ENCODE measurements at regions not wholly inside any gene's neighbourhood (a gene's known extent, or its start where the extent isn't known, plus 50 kb on each side); places are given as distances from the start of the nearest gene placed in this dataset.

- WGBS (ENCODE audit: insufficient coverage), result 93% methylated on average over 6 of the region's 7 CpGs
- Histone ChIP-seq H3K36me3 (ENCODE audit: control insufficient read depth in 4 of 4, insufficient read depth in 4 of 4, low read length in 3 of 4) (no peaks in the 10 kb centered on the region), H3K9me3 (ENCODE audit: control extremely low read depth in 1 of 5, control insufficient read depth in 4 of 5, insufficient read depth in 2 of 5, low read depth in 1 of 5, low read length in 4 of 5) (no peaks in the 10 kb centered on the region), H3K4me1 (ENCODE audit: control extremely low read depth in 1 of 4, control insufficient read depth in 4 of 4, insufficient read depth in 4 of 4, low read length in 3 of 4) (no peaks in the 10 kb centered on the region), H3K27ac (ENCODE audit: insufficient read depth in 1 of 2, low read depth in 1 of 2, low read length in 2 of 2, poor library complexity in 1 of 2, severe bottlenecking in 2 of 2) (no peak overlapping the region), H3K4me3 (ENCODE audit: control insufficient read depth in 1 of 7, extremely low read depth in 1 of 7, insufficient read depth in 4 of 7, low read depth in 2 of 7, low read length in 6 of 7) (no peak overlapping the region), H3K27me3 (replicated peaks in 2 of 5; ENCODE audit: control insufficient read depth in 4 of 5, insufficient read depth in 5 of 5, low read length in 4 of 5) (no peaks in the 10 kb centered on the region)
- ChIA-PET POLR2A (no interaction called here), CTCF (no interaction called here)
- DNase-seq, result no peak
Measured at GRCh38 chr13:22332416-22332815, 661.5 kb downstream of the FGF9 start.

- no peaks in the 10 kb centered on the region for H3K4me1 ChIP-seq (ENCODE audit: control extremely low read depth in 1 of 4, control insufficient read depth in 4 of 4, insufficient read depth in 4 of 4, low read length in 3 of 4)
- CTCF ChIA-PET, result no interaction called here
- DNase-seq, result no peak
- peaks cover 0 to 5% (median 0%) of the 10 kb centered on the region in 5 experiments for H3K9me3 ChIP-seq (ENCODE audit: control extremely low read depth in 1 of 5, control insufficient read depth in 4 of 5, insufficient read depth in 2 of 5, low read depth in 1 of 5, low read length in 4 of 5)
- POLR2A ChIA-PET, result no interaction called here
- H3K27ac ChIP-seq (ENCODE audit: insufficient read depth in 1 of 2, low read depth in 1 of 2, low read length in 2 of 2, poor library complexity in 1 of 2, severe bottlenecking in 2 of 2), result no peak overlapping the region
- H3K4me3 ChIP-seq (ENCODE audit: control insufficient read depth in 1 of 7, extremely low read depth in 1 of 7, insufficient read depth in 4 of 7, low read depth in 2 of 7, low read length in 6 of 7), result no peak overlapping the region
- no peaks in the 10 kb centered on the region for H3K27me3 ChIP-seq (replicated peaks in 2 of 5; ENCODE audit: control insufficient read depth in 4 of 5, insufficient read depth in 5 of 5, low read length in 4 of 5)
- no peaks in the 10 kb centered on the region for H3K36me3 ChIP-seq (ENCODE audit: control insufficient read depth in 4 of 4, insufficient read depth in 4 of 4, low read length in 3 of 4)
Measured at GRCh38 chr13:22336460-22336859, 665.6 kb downstream of the FGF9 start.

DNA sequence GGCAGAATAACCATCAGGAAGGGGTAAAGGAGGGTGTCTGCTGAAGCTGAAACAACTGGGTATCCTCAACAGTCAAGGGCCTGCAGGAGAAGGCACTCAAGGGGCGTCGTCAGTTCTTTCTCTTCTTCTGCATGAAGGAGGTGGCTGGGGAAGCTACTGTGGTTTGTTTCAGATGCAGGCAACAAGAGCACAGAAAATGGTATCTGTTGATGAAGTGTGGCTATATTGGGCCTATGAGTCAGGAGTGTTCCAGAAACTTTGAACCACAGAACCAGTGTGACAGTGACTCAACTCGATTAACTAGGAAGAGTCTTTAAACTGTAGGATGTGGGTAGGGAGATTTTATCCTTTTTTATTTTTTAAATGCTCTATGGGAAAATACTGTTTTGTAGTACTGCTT, 686.3 kb downstream of the FGF9 start:
- DNase-seq, result no peak
- WGBS (ENCODE audit: insufficient coverage), result 100% methylated on average over 2 of the region's 3 CpGs
- Histone ChIP-seq H3K36me3 (ENCODE audit: control insufficient read depth in 4 of 4, insufficient read depth in 4 of 4, low read length in 3 of 4) (no peaks in the 10 kb centered on the region), H3K27me3 (replicated peaks in 2 of 5; ENCODE audit: control insufficient read depth in 4 of 5, insufficient read depth in 5 of 5, low read length in 4 of 5) (no peaks in the 10 kb centered on the region), H3K4me1 (ENCODE audit: control extremely low read depth in 1 of 4, control insufficient read depth in 4 of 4, insufficient read depth in 4 of 4, low read length in 3 of 4) (no peaks in the 10 kb centered on the region), H3K4me3 (ENCODE audit: control insufficient read depth in 1 of 7, extremely low read depth in 1 of 7, insufficient read depth in 4 of 7, low read depth in 2 of 7, low read length in 6 of 7) (no peak overlapping the region), H3K9me3 (ENCODE audit: control extremely low read depth in 1 of 5, control insufficient read depth in 4 of 5, insufficient read depth in 2 of 5, low read depth in 1 of 5, low read length in 4 of 5) (no peaks in the 10 kb centered on the region), H3K27ac (ENCODE audit: insufficient read depth in 1 of 2, low read depth in 1 of 2, low read length in 2 of 2, poor library complexity in 1 of 2, severe bottlenecking in 2 of 2) (no peak overlapping the region)
- CTCF ChIA-PET, result no interaction called here
- POLR2A ChIA-PET, result no interaction called here

- Histone ChIP-seq H3K36me3 (ENCODE audit: control insufficient read depth in 4 of 4, insufficient read depth in 4 of 4, low read length in 3 of 4) (no peaks in the 10 kb centered on the region), H3K9me3 (ENCODE audit: control extremely low read depth in 1 of 5, control insufficient read depth in 4 of 5, insufficient read depth in 2 of 5, low read depth in 1 of 5, low read length in 4 of 5) (peaks cover 0 to 14% (median 9%) of the 10 kb centered on the region in 5 experiments), H3K27me3 (replicated peaks in 2 of 5; ENCODE audit: control insufficient read depth in 4 of 5, insufficient read depth in 5 of 5, low read length in 4 of 5) (no peaks in the 10 kb centered on the region), H3K4me1 (ENCODE audit: control extremely low read depth in 1 of 4, control insufficient read depth in 4 of 4, insufficient read depth in 4 of 4, low read length in 3 of 4) (no peaks in the 10 kb centered on the region), H3K27ac (ENCODE audit: insufficient read depth in 1 of 2, low read depth in 1 of 2, low read length in 2 of 2, poor library complexity in 1 of 2, severe bottlenecking in 2 of 2) (no peak overlapping the region), H3K4me3 (ENCODE audit: control insufficient read depth in 1 of 7, extremely low read depth in 1 of 7, insufficient read depth in 4 of 7, low read depth in 2 of 7, low read length in 6 of 7) (no peak overlapping the region)
- POLR2A ChIA-PET, result no interaction called here
- CTCF ChIA-PET, result no interaction called here
- 94% methylated on average over 2 of the region's 2 CpGs for WGBS (ENCODE audit: insufficient coverage)
- DNase-seq, result no peak
Measured at GRCh38 chr13:22369090-22369489, 698.2 kb downstream of the FGF9 start.

DNA sequence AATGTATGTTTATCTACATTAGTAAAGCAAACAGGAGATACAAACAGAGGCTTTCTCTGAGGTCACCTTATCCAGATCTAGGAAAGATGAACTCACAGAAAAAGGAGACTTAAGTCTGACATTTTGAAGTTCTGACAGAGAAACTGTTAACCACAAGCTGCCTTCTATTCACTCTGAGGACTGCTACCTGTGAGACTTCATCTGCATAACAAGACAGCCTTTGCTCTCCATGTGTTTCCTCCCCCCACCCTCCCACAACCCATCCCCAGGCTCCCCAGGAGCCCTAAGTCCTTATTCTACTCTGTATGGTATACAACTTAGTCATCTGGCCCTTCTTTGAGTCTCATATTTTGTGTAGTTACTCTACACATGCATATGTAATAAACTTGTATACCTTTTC, 699.0 kb downstream of the FGF9 start:
- Histone ChIP-seq H3K27me3 (replicated peaks in 2 of 5; ENCODE audit: control insufficient read depth in 4 of 5, insufficient read depth in 5 of 5, low read length in 4 of 5) (no peaks in the 10 kb centered on the region), H3K27ac (ENCODE audit: insufficient read depth in 1 of 2, low read depth in 1 of 2, low read length in 2 of 2, poor library complexity in 1 of 2, severe bottlenecking in 2 of 2) (no peak overlapping the region), H3K4me3 (ENCODE audit: control insufficient read depth in 1 of 7, extremely low read depth in 1 of 7, insufficient read depth in 4 of 7, low read depth in 2 of 7, low read length in 6 of 7) (no peak overlapping the region), H3K36me3 (ENCODE audit: control insufficient read depth in 4 of 4, insufficient read depth in 4 of 4, low read length in 3 of 4) (no peaks in the 10 kb centered on the region), H3K9me3 (ENCODE audit: control extremely low read depth in 1 of 5, control insufficient read depth in 4 of 5, insufficient read depth in 2 of 5, low read depth in 1 of 5, low read length in 4 of 5) (peaks cover 0 to 10% (median 9%) of the 10 kb centered on the region in 5 experiments), H3K4me1 (ENCODE audit: control extremely low read depth in 1 of 4, control insufficient read depth in 4 of 4, insufficient read depth in 4 of 4, low read length in 3 of 4) (no peaks in the 10 kb centered on the region)
- ChIA-PET CTCF (interaction anchor here (1.2 kb wide), 1 partner anchor 18 kb away, joined by 3 read pairs; no protein-coding TSS in a partner anchor), POLR2A (no interaction called here)
- DNase-seq, result no peak

DNA sequence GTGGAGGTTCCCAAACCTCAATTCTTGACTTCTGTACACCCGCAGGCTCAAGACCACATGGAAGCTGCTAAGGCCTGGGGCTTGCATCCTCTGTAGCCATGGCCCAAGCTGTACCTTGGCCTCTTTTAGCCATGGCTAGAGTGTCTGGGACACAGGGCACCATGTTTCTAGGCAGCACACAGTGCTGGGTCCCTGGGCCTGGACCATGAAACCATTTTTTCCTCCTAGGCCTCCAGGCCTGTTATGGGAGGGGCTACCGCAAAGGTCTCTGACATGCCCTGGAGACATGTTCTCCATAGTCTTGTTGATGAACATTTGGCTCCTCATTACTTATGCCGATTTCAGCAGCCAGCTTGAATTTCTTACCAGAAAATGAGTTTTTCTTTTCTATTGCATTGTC, 701.4 kb downstream of the FGF9 start:
- ChIA-PET POLR2A (no interaction called here), CTCF (no interaction called here)
- no peaks in the 10 kb centered on the region for H3K4me1 ChIP-seq (ENCODE audit: control extremely low read depth in 1 of 4, control insufficient read depth in 4 of 4, insufficient read depth in 4 of 4, low read length in 3 of 4)
- WGBS (ENCODE audit: insufficient coverage), result 100% methylated on average over 3 of the region's 3 CpGs
- H3K36me3 ChIP-seq (ENCODE audit: control insufficient read depth in 4 of 4, insufficient read depth in 4 of 4, low read length in 3 of 4), result no peaks in the 10 kb centered on the region
- no peak overlapping the region for H3K4me3 ChIP-seq (ENCODE audit: control insufficient read depth in 1 of 7, extremely low read depth in 1 of 7, insufficient read depth in 4 of 7, low read depth in 2 of 7, low read length in 6 of 7)
- DNase-seq, result no peak
- no peaks in the 10 kb centered on the region for H3K27me3 ChIP-seq (replicated peaks in 2 of 5; ENCODE audit: control insufficient read depth in 4 of 5, insufficient read depth in 5 of 5, low read length in 4 of 5)
- peaks cover 0 to 10% (median 9%) of the 10 kb centered on the region in 5 experiments for H3K9me3 ChIP-seq (ENCODE audit: control extremely low read depth in 1 of 5, control insufficient read depth in 4 of 5, insufficient read depth in 2 of 5, low read depth in 1 of 5, low read length in 4 of 5)
- H3K27ac ChIP-seq (ENCODE audit: insufficient read depth in 1 of 2, low read depth in 1 of 2, low read length in 2 of 2, poor library complexity in 1 of 2, severe bottlenecking in 2 of 2), result no peak overlapping the region

DNA sequence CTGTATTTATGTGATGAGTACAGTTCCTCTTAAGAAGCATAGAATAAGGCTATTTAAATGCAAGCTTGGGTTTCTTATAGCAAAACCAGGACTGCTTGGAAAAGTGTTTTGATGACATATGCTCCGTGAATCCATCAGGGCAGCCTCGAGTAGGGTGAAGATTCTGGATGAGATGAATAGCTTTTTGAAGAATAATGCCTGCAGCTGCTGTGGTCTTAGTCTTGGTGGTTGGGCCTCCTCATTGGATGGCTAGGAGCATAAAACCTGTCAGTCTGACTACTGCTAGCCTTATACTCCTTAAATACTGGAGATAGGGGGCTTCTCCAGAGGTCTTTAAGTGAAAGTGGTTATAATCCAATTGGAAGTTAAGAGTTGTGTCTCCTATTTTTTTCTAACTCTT, 704.3 kb downstream of the FGF9 start:
- ChIA-PET POLR2A (no interaction called here), CTCF (no interaction called here)
- WGBS (ENCODE audit: insufficient coverage), result 94% methylated on average over 2 of the region's 2 CpGs
- no peaks in the 10 kb centered on the region for H3K27me3 ChIP-seq (replicated peaks in 2 of 5; ENCODE audit: control insufficient read depth in 4 of 5, insufficient read depth in 5 of 5, low read length in 4 of 5)
- no peak overlapping the region for H3K4me3 ChIP-seq (ENCODE audit: control insufficient read depth in 1 of 7, extremely low read depth in 1 of 7, insufficient read depth in 4 of 7, low read depth in 2 of 7, low read length in 6 of 7)
- no peak overlapping the region for H3K27ac ChIP-seq (ENCODE audit: insufficient read depth in 1 of 2, low read depth in 1 of 2, low read length in 2 of 2, poor library complexity in 1 of 2, severe bottlenecking in 2 of 2)
- DNase-seq, result no peak
- no peaks in the 10 kb centered on the region for H3K36me3 ChIP-seq (ENCODE audit: control insufficient read depth in 4 of 4, insufficient read depth in 4 of 4, low read length in 3 of 4)
- no peaks in the 10 kb centered on the region for H3K4me1 ChIP-seq (ENCODE audit: control extremely low read depth in 1 of 4, control insufficient read depth in 4 of 4, insufficient read depth in 4 of 4, low read length in 3 of 4)
- peaks cover 3 to 12% (median 8%) of the 10 kb centered on the region in 5 experiments for H3K9me3 ChIP-seq (ENCODE audit: control extremely low read depth in 1 of 5, control insufficient read depth in 4 of 5, insufficient read depth in 2 of 5, low read depth in 1 of 5, low read length in 4 of 5)

Measured in common myeloid progenitor, CD34-positive (primary cell).